GM23338 (cell line): ENCODE measurements at regions not wholly inside any gene's neighbourhood (a gene's known extent, or its start where the extent isn't known, plus 50 kb on each side); places are given as distances from the start of the nearest gene placed in this dataset.
A peak's percentile ranks its signal among the peaks of the same experiment; 100 is the strongest.

Source experiments
- ATAC-seq: fragments of 200-7000 bp; cut with Tn5 transposase; 3 replicates; pipeline ENCODE4 v1.9.1; 2020
- DNase-seq: peaks from one replicate; pipeline ENCODE4 v3.0.0-alpha.2; 2015; ENCODE audit warnings: low spot score
- H2AFZ ChIP-seq: fragments of 200-600 bp; sonication (generic); 2 replicates; pipeline ENCODE4 v1.8.0; 2016; ENCODE audit warnings: antibody characterized with exemption, mild to moderate bottlenecking, moderate library complexity
- H3F3A ChIP-seq: fragments of 200-600 bp; sonication (generic); replicated peaks from 2 replicates; pipeline ENCODE4 v1.8.0; 2017; ENCODE audit warnings: antibody characterized with exemption, mixed run types, low read depth
- H3K27ac ChIP-seq: fragments of 200-600 bp; sonication (generic); 2 replicates; pipeline ENCODE4 v1.6.1; 2016; ENCODE audit warnings: low read depth
- H3K27me3 ChIP-seq: fragments of 200-600 bp; sonication (generic); 2 replicates; pipeline ENCODE4 v1.8.0; 2016; ENCODE audit warnings: mild to moderate bottlenecking, mixed run types, moderate library complexity; ENCODE audit not compliant: insufficient read depth
- H3K36me3 ChIP-seq: fragments of 200-600 bp; sonication (generic); 2 replicates; pipeline ENCODE4 v1.8.0; 2016; ENCODE audit warnings: mild to moderate bottlenecking; ENCODE audit not compliant: insufficient read depth
- H3K4me1 ChIP-seq: fragments of 200-600 bp; sonication (generic); 2 replicates; pipeline ENCODE4 v1.8.0; 2016; ENCODE audit warnings: mild to moderate bottlenecking, moderate library complexity; ENCODE audit not compliant: insufficient read depth
- H3K4me2 ChIP-seq: fragments of 200-600 bp; sonication (generic); 2 replicates; pipeline ENCODE4 v1.7.1; 2017; ENCODE audit warnings: mixed run types
- H3K4me3 ChIP-seq: fragments of 200-600 bp; sonication (generic); 2 replicates; pipeline ENCODE4 v1.6.1; 2016; ENCODE audit warnings: mixed run types
- H3K79me2 ChIP-seq: fragments of 200-600 bp; sonication (generic); replicated peaks from 2 replicates; pipeline ENCODE4 v1.8.0; 2017; ENCODE audit warnings: mild to moderate bottlenecking; ENCODE audit not compliant: insufficient read depth
- H3K9me2 ChIP-seq: fragments of 200-600 bp; sonication (generic); 2 replicates; pipeline ENCODE4 v1.8.0; 2017; ENCODE audit not compliant: insufficient read depth
- H4K20me1 ChIP-seq: fragments of 200-600 bp; sonication (generic); replicated peaks from 2 replicates; pipeline ENCODE4 v1.8.0; 2017; ENCODE audit warnings: mild to moderate bottlenecking; ENCODE audit not compliant: insufficient read depth
- H3K27ac Mint-ChIP-seq: 2 replicates; pipeline ENCODE4 v1.8.0; 2020; ENCODE audit warnings: inconsistent platforms, mild to moderate bottlenecking, moderate library complexity, mixed read lengths
- H3K27me3 Mint-ChIP-seq: 3 replicates; pipeline ENCODE4 v1.8.0; 2022; ENCODE audit warnings: low read depth, mild to moderate bottlenecking, moderate library complexity, mixed read lengths, inconsistent platforms; ENCODE audit not compliant: insufficient read depth, poor library complexity
- H3K36me3 Mint-ChIP-seq: 3 replicates; pipeline ENCODE4 v1.8.0; 2021; ENCODE audit warnings: low read depth, mild to moderate bottlenecking, inconsistent platforms, moderate library complexity, mixed read lengths
- H3K4me1 Mint-ChIP-seq: 3 replicates; pipeline ENCODE4 v1.8.0; 2020; ENCODE audit warnings: mild to moderate bottlenecking, inconsistent platforms, mixed read lengths
- H3K4me3 Mint-ChIP-seq: 3 replicates; pipeline ENCODE4 v1.8.0; 2021; ENCODE audit warnings: moderate library complexity, mild to moderate bottlenecking, inconsistent platforms, mixed read lengths
- H3K9me3 Mint-ChIP-seq: 3 replicates; pipeline ENCODE4 v1.8.0; 2020; ENCODE audit warnings: moderate library complexity, mild to moderate bottlenecking, inconsistent platforms, mixed read lengths
- CREB1 ChIP-seq: fragments of 250-450 bp; sonication (Bioruptor Pico); IDR thresholded peaks from 2 replicates; pipeline ENCODE4 v1.5.0; 2020; ENCODE audit warnings: low read depth, mild to moderate bottlenecking, moderate library complexity
- CTCF ChIP-seq, 2 experiments: fragments of 200-600 bp in 1 of 2; sonication (generic) in 1 of 2; conservative IDR thresholded peaks; 2 replicates each; pipeline versions ENCODE4 v1.5.1 to v1.6.1; 2016 to 2017; ENCODE audit warnings: antibody characterized with exemption in 2 of 2, low read depth in 2 of 2, mild to moderate bottlenecking in 2 of 2, moderate library complexity in 1 of 2
- EZH2phosphoT487 ChIP-seq: fragments of 200-600 bp; sonication (generic); IDR thresholded peaks from one replicate; pipeline ENCODE4 v1.8.1; 2018; ENCODE audit warnings: antibody characterized with exemption; ENCODE audit not compliant: unreplicated experiment
- NANOG ChIP-seq: IDR thresholded peaks from 2 replicates; pipeline ENCODE4 v1.6.1; 2016; ENCODE audit warnings: antibody characterized with exemption, borderline replicate concordance
- REST ChIP-seq: IDR thresholded peaks from one replicate; pipeline ENCODE4 v1.6.1; 2018; ENCODE audit warnings: antibody characterized with exemption; ENCODE audit not compliant: unreplicated experiment
- STAT1 ChIP-seq: IDR thresholded peaks from one replicate; pipeline ENCODE4 v1.6.1; 2016; ENCODE audit warnings: antibody characterized with exemption; ENCODE audit not compliant: unreplicated experiment
- ZNF114 ChIP-seq: fragments of 250-450 bp; sonication (Bioruptor Pico); IDR thresholded peaks from 2 replicates; pipeline ENCODE4 v1.5.0; 2020; ENCODE audit warnings: mild to moderate bottlenecking, moderate library complexity
- ZNF331 ChIP-seq: fragments of 250-450 bp; sonication (Bioruptor Pico); IDR thresholded peaks from 2 replicates; pipeline ENCODE4 v1.5.0; 2020; ENCODE audit warnings: low read depth, mild to moderate bottlenecking, moderate library complexity
- TF ChIP-seq, protein P1 (sequence below): IDR thresholded peaks from 2 replicates; pipeline ENCODE4 v1.6.1; 2016; ENCODE audit warnings: antibody characterized with exemption

GRCh38 chr5:61640179-61641021 lies 308.3 kb downstream of the ZSWIM6 start (continued):
- no peak for TF ChIP-seq REST
- no peak for TF ChIP-seq EZH2phosphoT487
- no peak for TF ChIP-seq ZNF331
- TF ChIP-seq, protein P1, sequence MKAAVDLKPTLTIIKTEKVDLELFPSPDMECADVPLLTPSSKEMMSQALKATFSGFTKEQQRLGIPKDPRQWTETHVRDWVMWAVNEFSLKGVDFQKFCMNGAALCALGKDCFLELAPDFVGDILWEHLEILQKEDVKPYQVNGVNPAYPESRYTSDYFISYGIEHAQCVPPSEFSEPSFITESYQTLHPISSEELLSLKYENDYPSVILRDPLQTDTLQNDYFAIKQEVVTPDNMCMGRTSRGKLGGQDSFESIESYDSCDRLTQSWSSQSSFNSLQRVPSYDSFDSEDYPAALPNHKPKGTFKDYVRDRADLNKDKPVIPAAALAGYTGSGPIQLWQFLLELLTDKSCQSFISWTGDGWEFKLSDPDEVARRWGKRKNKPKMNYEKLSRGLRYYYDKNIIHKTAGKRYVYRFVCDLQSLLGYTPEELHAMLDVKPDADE, result no peak
- no peak for TF ChIP-seq ZNF114
- no peak for TF ChIP-seq CREB1 (CRISPR knock-in tag)

GRCh38 chr5:61641748-61642565 lies 309.9 kb downstream of the ZSWIM6 start:
- Histone ChIP-seq H3K36me3 (no peaks in the 10 kb centered on the region), H3F3A (no peaks in the 10 kb centered on the region), H3K79me2 (no peaks in the 10 kb centered on the region), H4K20me1 (no peaks in the 10 kb centered on the region), H3K4me1 (peaks cover 9% of the 10 kb centered on the region), H3K27me3 (no peaks in the 10 kb centered on the region), H3K27ac (no peak overlapping the region), H3K4me2 (no peak overlapping the region), H3K4me3 (no peak overlapping the region), H3K9me2 (peaks cover 6% of the 10 kb centered on the region), H2AFZ (no peak overlapping the region)
- Mint-ChIP-seq H3K36me3 (no peaks in the 10 kb centered on the region), H3K4me3 (no peak overlapping the region), H3K9me3 (no peaks in the 10 kb centered on the region; the same call in 2 of the 3 replicates), H3K4me1 (peaks cover 6% of the 10 kb centered on the region), H3K27me3 (peaks cover 3% of the 10 kb centered on the region), H3K27ac (no peak overlapping the region)
- DNase-seq (no peak), ATAC-seq (peak; percentile 43; the same call in 2 of the 3 replicates)
- TF ChIP-seq STAT1 (no peak), CTCF (conservative IDR thresholded peaks at IDR 0.05; ENCODE audit: low read depth in 2 of 2) (peak in 1 of 2 experiments; percentile 22; a peak in 1 of 4 replicates), NANOG (no peak), REST (no peak), ZNF114 (no peak)
